Kidney (tissue), 13 donors: ENCODE measurements at regions not wholly inside any gene's neighbourhood (a gene's known extent, or its start where the extent isn't known, plus 50 kb on each side); places are given as distances from the start of the nearest gene placed in this dataset.

ENCODE experiments used
- DNase-seq, 5 donors: peaks; one replicate each; pipeline ENCODE4 v3.0.0-alpha.2; 2013 to 2020
- FAIRE-seq: peaks from 2 replicates; lab custom pipeline; 2012; peaks lifted over from hg19 to GRCh38; lab: Jason Lieb, UNC
- H3K27ac ChIP-seq, 2 donors: one replicate each; pipeline ENCODE4 v1.7.0; 2013; ENCODE audit warnings: low read depth in 2 of 2, low read length in 2 of 2, inconsistent platforms in 1 of 2
- H3K27me3 ChIP-seq: one replicate; pipeline ENCODE4 v1.7.1; 2013; ENCODE audit warnings: low read length, inconsistent platforms; ENCODE audit not compliant: control insufficient read depth, insufficient read depth
- H3K36me3 ChIP-seq, 3 donors: one replicate each; pipeline versions ENCODE4 v1.7.0 to v1.7.1; 2013; ENCODE audit warnings: low read length in 3 of 3, control low read depth in 1 of 3, inconsistent platforms in 1 of 3; ENCODE audit not compliant: insufficient read depth in 3 of 3, control insufficient read depth in 2 of 3
- H3K4me1 ChIP-seq, 3 donors: one replicate each; pipeline versions ENCODE4 v1.7.0 to v1.7.1; 2013; ENCODE audit warnings: low read length in 3 of 3, inconsistent platforms in 1 of 3, low read depth in 1 of 3; ENCODE audit not compliant: control insufficient read depth in 2 of 3, insufficient read depth in 2 of 3
- H3K4me3 ChIP-seq, 3 donors: one replicate each; pipeline versions ENCODE4 v1.7.0 to v1.8.1; 2013; ENCODE audit warnings: low read length in 3 of 3, control low read depth in 1 of 3, inconsistent platforms in 1 of 3
- H3K9ac ChIP-seq, 3 donors: one replicate each; pipeline versions ENCODE4 v1.7.0 to v1.7.1; 2013; ENCODE audit warnings: low read length in 3 of 3, control low read depth in 1 of 3, inconsistent platforms in 1 of 3
- H3K9me3 ChIP-seq, 3 donors: one replicate each; pipeline versions ENCODE4 v1.7.0 to v1.7.1; 2013; ENCODE audit warnings: low read length in 3 of 3, control low read depth in 1 of 3, inconsistent platforms in 1 of 3; ENCODE audit not compliant: control insufficient read depth in 2 of 3, insufficient read depth in 1 of 3
- intact Hi-C: fragments of 100-400 bp; cut with DNase I; formaldehyde crosslinking; loops from one replicate; pipeline ENCODE4 v1.11.1; 2022
- TF ChIP-seq, protein P1 (sequence below): IDR thresholded peaks from 3 replicates; pipeline ENCODE4 v1.5.1; 2012; ENCODE audit warnings: mild to moderate bottlenecking, moderate library complexity, borderline replicate concordance; ENCODE audit not compliant: insufficient read depth; ENCODE audit errors: extremely low read depth
- donor health status: control.
- donor health status: control.
- donor health status: control.
- donor health status: control.
- donor health status: control.
- donor health status: DM: yes; HTN: yes; CAD: no.
- donor health status: Normal renal cell carcinoma (clear cell type).

DNA sequence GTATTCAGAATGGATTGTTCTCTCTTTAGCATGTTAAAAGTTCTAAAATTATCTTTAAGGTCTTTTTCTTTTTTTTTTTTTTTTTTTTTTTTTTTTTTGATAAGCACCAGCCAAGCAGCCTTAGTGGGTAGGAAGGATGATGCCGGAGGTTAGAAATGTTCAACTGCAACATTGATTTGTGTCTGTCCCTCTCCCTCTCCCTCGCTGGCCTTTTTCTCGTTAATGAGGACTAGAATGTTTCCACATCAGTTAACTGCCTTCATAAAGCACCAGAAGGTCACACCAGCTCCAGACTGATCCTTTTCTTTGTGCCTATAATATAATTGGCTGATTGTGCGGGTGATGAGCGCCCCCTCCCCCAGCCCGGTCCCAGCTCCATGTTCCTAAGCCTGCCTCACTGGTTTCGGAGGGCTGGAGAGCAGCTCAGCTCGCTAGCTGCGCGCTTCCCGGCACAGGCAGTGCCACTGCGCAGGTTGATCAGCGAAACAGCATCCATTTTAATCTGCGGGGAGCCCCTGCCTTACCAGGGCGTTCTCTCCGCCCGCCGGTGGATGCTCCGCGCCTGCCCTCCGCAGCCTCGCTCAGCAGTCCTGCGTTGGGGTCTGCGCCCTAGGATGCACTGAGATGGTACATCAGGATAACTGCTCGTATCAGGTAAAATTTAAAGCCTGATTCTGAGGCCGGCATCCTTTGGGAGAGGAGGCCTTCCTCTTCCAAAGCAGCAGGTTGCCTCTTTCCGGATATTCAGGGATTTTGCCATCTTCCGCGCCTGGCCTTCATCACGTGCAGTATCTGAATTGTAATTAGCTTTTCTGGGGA is 148.9 kb upstream of the IL12A start, which contains the start of gene SCHIP1:
SCHIP1 (plus strand) TSS at position 301 of the 819 bp plus-strand sequence.
- Histone ChIP-seq H3K4me1 (peaks cover 0 to 4% (median 3%) of the 10 kb centered on the region in 3 donors), H3K27ac (peak within 1 kb of the TSS; percentile 33 to 44), H3K9me3 (no peaks in the 10 kb centered on the region), H3K4me3 (peak within 1 kb of the TSS; percentile 49 to 63 (median 54)), H3K27me3 (no peaks in the 10 kb centered on the region), H3K9ac (peak within 1 kb of the TSS in 2 of 3 donors; percentile 49 to 54), H3K36me3 (no peaks in the 10 kb centered on the region)
- FAIRE-seq: no peak
- TF ChIP-seq, protein P1, sequence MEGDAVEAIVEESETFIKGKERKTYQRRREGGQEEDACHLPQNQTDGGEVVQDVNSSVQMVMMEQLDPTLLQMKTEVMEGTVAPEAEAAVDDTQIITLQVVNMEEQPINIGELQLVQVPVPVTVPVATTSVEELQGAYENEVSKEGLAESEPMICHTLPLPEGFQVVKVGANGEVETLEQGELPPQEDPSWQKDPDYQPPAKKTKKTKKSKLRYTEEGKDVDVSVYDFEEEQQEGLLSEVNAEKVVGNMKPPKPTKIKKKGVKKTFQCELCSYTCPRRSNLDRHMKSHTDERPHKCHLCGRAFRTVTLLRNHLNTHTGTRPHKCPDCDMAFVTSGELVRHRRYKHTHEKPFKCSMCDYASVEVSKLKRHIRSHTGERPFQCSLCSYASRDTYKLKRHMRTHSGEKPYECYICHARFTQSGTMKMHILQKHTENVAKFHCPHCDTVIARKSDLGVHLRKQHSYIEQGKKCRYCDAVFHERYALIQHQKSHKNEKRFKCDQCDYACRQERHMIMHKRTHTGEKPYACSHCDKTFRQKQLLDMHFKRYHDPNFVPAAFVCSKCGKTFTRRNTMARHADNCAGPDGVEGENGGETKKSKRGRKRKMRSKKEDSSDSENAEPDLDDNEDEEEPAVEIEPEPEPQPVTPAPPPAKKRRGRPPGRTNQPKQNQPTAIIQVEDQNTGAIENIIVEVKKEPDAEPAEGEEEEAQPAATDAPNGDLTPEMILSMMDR: no peak
- intact Hi-C loops: no loop called here
- DNase-seq: peak; percentile 61 to 91 (median 88)

DNA sequence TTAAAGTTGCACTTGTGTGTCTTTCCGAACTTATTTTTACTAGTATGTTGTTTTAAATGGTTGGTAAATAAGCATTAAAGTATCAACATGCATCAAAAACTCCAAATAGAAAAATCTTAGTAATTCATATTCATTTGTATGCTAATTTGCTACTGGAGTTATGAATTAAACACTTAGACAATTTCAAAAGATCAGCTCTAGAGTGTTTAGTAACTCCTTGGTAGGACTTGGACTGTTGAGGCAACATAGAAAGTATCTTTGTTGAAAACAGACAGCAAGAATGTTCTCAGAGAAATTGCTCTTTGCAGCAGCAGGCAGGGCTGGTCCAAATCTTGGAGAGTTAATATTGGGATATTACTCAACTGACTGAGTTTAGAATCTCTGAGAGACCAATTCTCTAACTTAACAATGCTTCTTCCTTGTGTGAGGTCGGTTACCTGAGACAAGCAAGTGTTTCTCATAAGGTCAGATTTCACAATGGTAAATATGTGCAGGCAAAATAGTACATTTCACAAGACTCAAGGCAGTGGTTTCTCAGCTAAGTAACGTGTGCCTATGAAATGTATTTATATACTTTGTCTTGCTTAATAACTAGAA is 147.8 kb upstream of the IL12A start:
- peak overlapping the region in 2 of 3 donors; percentile 49 to 54 for H3K9ac ChIP-seq
- no peak overlapping the region for H3K27ac ChIP-seq
- FAIRE-seq: no peak
- TF ChIP-seq, protein P1: no peak
- peak overlapping the region in 2 of 3 donors; percentile 54 to 63 for H3K4me3 ChIP-seq
- peaks cover 0 to 4% (median 3%) of the 10 kb centered on the region in 3 donors for H3K4me1 ChIP-seq
- H3K36me3 ChIP-seq: no peaks in the 10 kb centered on the region
- intact Hi-C loops: no loop called here
- no peaks in the 10 kb centered on the region for H3K27me3 ChIP-seq
- DNase-seq: peak in 1 of 5 donors; percentile 56
- no peaks in the 10 kb centered on the region for H3K9me3 ChIP-seq

DNA sequence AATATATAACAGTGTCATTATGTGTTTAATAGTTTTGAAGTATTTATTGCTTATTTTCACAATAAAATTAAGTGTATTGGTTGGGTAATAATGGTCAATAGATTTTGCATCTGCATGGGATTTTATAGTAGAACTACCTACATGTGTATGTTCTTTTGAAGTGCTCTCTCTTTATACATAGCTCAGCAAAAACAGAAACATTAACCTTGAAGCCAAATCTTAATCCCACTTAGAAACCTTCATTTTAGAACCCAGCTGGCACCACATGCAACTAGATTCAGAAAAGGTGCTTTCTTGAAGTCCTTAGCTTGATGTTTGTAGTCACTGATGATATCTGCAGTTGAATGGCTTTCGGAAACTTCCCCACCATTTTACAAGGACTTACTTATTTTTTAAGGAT is 146.9 kb upstream of the IL12A start:
- Histone ChIP-seq H3K27me3 (no peaks in the 10 kb centered on the region), H3K9ac (no peak overlapping the region), H3K4me3 (no peak overlapping the region), H3K4me1 (peaks cover 0 to 4% (median 3%) of the 10 kb centered on the region in 3 donors), H3K27ac (no peak overlapping the region), H3K36me3 (no peaks in the 10 kb centered on the region), H3K9me3 (no peaks in the 10 kb centered on the region)
- intact Hi-C loops: no loop called here
- DNase-seq (no peak), FAIRE-seq (no peak)
- TF ChIP-seq, protein P1: no peak
